ENCODE measurements at regions not wholly inside any gene's neighbourhood (a gene's known extent, or its start where the extent isn't known, plus 50 kb on each side); places are given as distances from the start of the nearest gene placed in this dataset.

- TF ChIP-seq CTCF (IDR thresholded peaks at IDR 0.05; ENCODE audit: low read depth, low read length): no peak
- no peak for TF ChIP-seq POLR2A (IDR thresholded peaks at IDR 0.05; ENCODE audit: extremely low read depth, insufficient read length)
- no peak for TF ChIP-seq MYC (IDR thresholded peaks at IDR 0.05; ENCODE audit: low read depth, low read length)
- TF ChIP-seq MAX (IDR thresholded peaks at IDR 0.05; ENCODE audit: low read depth, low read length): no peak
Observed at GRCh38 chr6:151172751-151173150, 67.0 kb upstream of the AKAP12 start.
